ENCODE measurements at regions not wholly inside any gene's neighbourhood (a gene's known extent, or its start where the extent isn't known, plus 50 kb on each side); places are given as distances from the start of the nearest gene placed in this dataset.
"Not testable (repeated sequence)": the region's sequence is repeated elsewhere in the genome, so short reads cannot be mapped to it uniquely, and the experiment has no call there.

DNA sequence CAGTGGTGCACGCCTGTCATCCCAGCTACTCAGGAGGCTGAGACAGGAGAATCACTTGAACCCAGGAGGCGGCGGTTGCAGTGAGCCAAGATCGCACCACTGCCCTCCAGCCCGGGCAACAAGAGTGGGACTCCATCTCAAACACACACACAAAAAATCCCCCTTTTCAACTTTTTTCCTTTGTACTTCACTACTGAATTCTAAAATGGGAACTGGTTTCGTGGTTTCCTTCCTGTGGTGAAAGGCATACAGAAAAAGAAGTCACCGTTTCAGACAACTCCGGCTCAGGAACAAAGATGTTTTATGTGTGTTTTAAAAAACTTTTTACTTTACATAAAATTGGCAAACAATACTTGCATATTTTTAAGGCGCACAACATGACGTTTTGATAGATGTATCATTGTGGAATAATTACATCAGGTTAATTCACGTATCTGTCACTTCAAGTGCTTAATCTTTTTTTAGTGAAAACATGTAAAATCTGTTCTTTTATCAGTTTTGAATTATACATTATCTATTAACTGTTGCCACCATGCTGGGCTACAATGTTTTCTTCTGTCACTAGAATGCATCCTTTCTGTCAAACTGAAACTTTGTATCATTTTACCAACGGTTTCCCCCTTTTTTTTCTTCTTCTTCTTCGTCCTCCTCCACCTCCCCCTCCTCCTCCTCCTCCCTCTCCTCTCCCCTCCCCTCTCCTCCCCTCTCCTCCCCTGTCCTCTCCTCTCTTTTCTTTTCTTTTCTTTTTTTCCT lies 186.0 kb downstream of the CRLF2 start:
- DNase-seq, result no peak
- H3K4me1 ChIP-seq, result peaks cover 0 to 20% (median 2%) of the 10 kb centered on the region in 6 donors
- peaks cover 0 to 49% (median 4%) of the 10 kb centered on the region in 8 donors for H3K9me3 ChIP-seq
- TF ChIP-seq POLR2AphosphoS5 (IDR thresholded peaks at IDR 0.05) (no peak), POLR2A (IDR thresholded peaks at IDR 0.05) (no peak)
- TF ChIP-seq, protein P1, sequence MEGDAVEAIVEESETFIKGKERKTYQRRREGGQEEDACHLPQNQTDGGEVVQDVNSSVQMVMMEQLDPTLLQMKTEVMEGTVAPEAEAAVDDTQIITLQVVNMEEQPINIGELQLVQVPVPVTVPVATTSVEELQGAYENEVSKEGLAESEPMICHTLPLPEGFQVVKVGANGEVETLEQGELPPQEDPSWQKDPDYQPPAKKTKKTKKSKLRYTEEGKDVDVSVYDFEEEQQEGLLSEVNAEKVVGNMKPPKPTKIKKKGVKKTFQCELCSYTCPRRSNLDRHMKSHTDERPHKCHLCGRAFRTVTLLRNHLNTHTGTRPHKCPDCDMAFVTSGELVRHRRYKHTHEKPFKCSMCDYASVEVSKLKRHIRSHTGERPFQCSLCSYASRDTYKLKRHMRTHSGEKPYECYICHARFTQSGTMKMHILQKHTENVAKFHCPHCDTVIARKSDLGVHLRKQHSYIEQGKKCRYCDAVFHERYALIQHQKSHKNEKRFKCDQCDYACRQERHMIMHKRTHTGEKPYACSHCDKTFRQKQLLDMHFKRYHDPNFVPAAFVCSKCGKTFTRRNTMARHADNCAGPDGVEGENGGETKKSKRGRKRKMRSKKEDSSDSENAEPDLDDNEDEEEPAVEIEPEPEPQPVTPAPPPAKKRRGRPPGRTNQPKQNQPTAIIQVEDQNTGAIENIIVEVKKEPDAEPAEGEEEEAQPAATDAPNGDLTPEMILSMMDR (IDR thresholded peaks at IDR 0.05 in 8 of 11, conservative IDR thresholded peaks at IDR 0.05 in 3 of 11), result no peak
- H3K36me3 ChIP-seq, result no peaks in the 10 kb centered on the region
- H3K27me3 ChIP-seq (replicated peaks in 1 of 7), result peaks cover 0 to 6% (median 0%) of the 10 kb centered on the region in 7 donors
- intact Hi-C loops (cut with DNase I; ENCODE audit: low total_unique reads), result no loop called here
- peak overlapping the region in 4 of 8 donors; percentile 22 to 37 (median 30) for H3K27ac ChIP-seq
- H3K4me3 ChIP-seq, result peak overlapping the region in 3 of 8 donors; percentile 12 to 49 (median 21)
- WGBS, 5 donors, result 11 to 19% (median 17%) methylated on average over 13 of the region's 13 CpGs

- 62 to 82% (median 70%) methylated on average over 11 of the region's 11 CpGs for WGBS, 5 donors
- H3K4me1 ChIP-seq, result peaks cover 0 to 20% (median 2%) of the 10 kb centered on the region in 6 donors
- TF ChIP-seq, protein P1 (IDR thresholded peaks at IDR 0.05 in 8 of 11, conservative IDR thresholded peaks at IDR 0.05 in 3 of 11), result no peak
- TF ChIP-seq POLR2AphosphoS5 (IDR thresholded peaks at IDR 0.05), result no peak
- TF ChIP-seq POLR2A (IDR thresholded peaks at IDR 0.05), result no peak
Measured at GRCh38 chrX:1025413-1025812, 187.0 kb downstream of the CRLF2 start.

GRCh38 chrX:1023676-1024075 lies 188.8 kb downstream of the CRLF2 start:
- Histone ChIP-seq H3K27ac (no peak overlapping the region), H3K36me3 (no peaks in the 10 kb centered on the region), H3K27me3 (replicated peaks in 1 of 7) (peaks cover 0 to 5% (median 0%) of the 10 kb centered on the region in 7 donors), H3K4me1 (peaks cover 0 to 20% (median 2%) of the 10 kb centered on the region in 6 donors), H3K9me3 (peaks cover 0 to 64% (median 15%) of the 10 kb centered on the region in 8 donors), H3K4me3 (no peak overlapping the region)
- peak; percentile 31 for DNase-seq
- TF ChIP-seq POLR2A (IDR thresholded peaks at IDR 0.05), result no peak
- no peak for TF ChIP-seq POLR2AphosphoS5 (IDR thresholded peaks at IDR 0.05)
- TF ChIP-seq, protein P1 (IDR thresholded peaks at IDR 0.05 in 8 of 11, conservative IDR thresholded peaks at IDR 0.05 in 3 of 11), result no peak
- 75 to 85% (median 77%) methylated on average over 12 of the region's 12 CpGs for WGBS, 5 donors
- intact Hi-C loops (cut with DNase I; ENCODE audit: low total_unique reads), result no loop called here

More at GRCh38 chrX:1025413-1025812, 187.0 kb downstream of the CRLF2 start:
- Histone ChIP-seq H3K36me3 (no peaks in the 10 kb centered on the region), H3K27me3 (replicated peaks in 1 of 7) (peaks cover 0 to 6% (median 0%) of the 10 kb centered on the region in 7 donors), H3K27ac (no peak overlapping the region), H3K9me3 (peaks cover 0 to 57% (median 15%) of the 10 kb centered on the region in 8 donors), H3K4me3 (no peak overlapping the region)
- intact Hi-C loops (cut with DNase I; ENCODE audit: low total_unique reads), result no loop called here
- DNase-seq, result peak; percentile 33

- H3K4me3 ChIP-seq; H3K36me3 ChIP-seq; H3K27me3 ChIP-seq (replicated peaks in 1 of 7); H3K27ac ChIP-seq; intact Hi-C loops (cut with DNase I; ENCODE audit: low total_unique reads): not testable (repeated sequence)
- Histone ChIP-seq H3K9me3 (peaks cover 0 to 79% (median 15%) of the 10 kb centered on the region in 8 donors), H3K4me1 (peaks cover 0 to 11% (median 0%) of the 10 kb centered on the region in 6 donors)
- WGBS, 5 donors, result 90 to 97% (median 94%) methylated on average over 9 of the region's 9 CpGs
- peak; percentile 17 for DNase-seq
Measured at GRCh38 chrX:1021314-1021993, 191.0 kb downstream of the CRLF2 start.
